Prostate gland (tissue), 2 donors: ENCODE measurements at regions not wholly inside any gene's neighbourhood (a gene's known extent, or its start where the extent isn't known, plus 50 kb on each side); places are given as distances from the start of the nearest gene placed in this dataset.

ENCODE experiments used
- DNase-seq: peaks from one replicate; pipeline ENCODE4 v3.0.0-alpha.2; 2019; ENCODE audit warnings: low spot score
- H3K27ac ChIP-seq, 2 donors: fragments of 200-600 bp; sonication (generic); 2 replicates each; pipeline ENCODE4 v1.5.1; 2017 to 2019
- H3K27me3 ChIP-seq: fragments of 200-600 bp; sonication (generic); replicated peaks from 2 replicates; pipeline ENCODE4 v1.5.1; 2019; ENCODE audit not compliant: insufficient read depth
- H3K36me3 ChIP-seq, 2 donors: fragments of 200-600 bp; sonication (generic); 1 replicate in 1 of 2; 2 replicates in 1 of 2; pipeline versions ENCODE4 v1.5.1 to v1.8.1; 2017 to 2019
- H3K4me1 ChIP-seq: fragments of 200-600 bp; sonication (generic); replicated peaks from 2 replicates; pipeline ENCODE4 v1.5.1; 2019
- H3K4me3 ChIP-seq, 2 donors: fragments of 200-600 bp; sonication (generic); 2 replicates each; pipeline ENCODE4 v1.5.1; 2017 to 2019
- H3K9me3 ChIP-seq: fragments of 200-600 bp; sonication (generic); 2 replicates; pipeline ENCODE4 v1.5.1; 2017
- POLR2A ChIP-seq: fragments of 450-650 bp; IDR thresholded peaks from one replicate; pipeline ENCODE4 v1.6.1; 2016; ENCODE audit warnings: antibody characterized with exemption, mild to moderate bottlenecking
- POLR2AphosphoS5 ChIP-seq: sonication (generic); formaldehyde crosslinking; IDR thresholded peaks from one replicate; pipeline ENCODE4 v1.6.1; 2017; ENCODE audit warnings: antibody characterized with exemption
- WGBS: methylation state at CpG from one replicate; pipeline ENCODE4 v1.1.5; 2018; 5-methylcytosine and 5-hydroxymethylcytosine counted together
- intact Hi-C: fragments of 100-400 bp; cut with DNase I; formaldehyde crosslinking; loops from one replicate; pipeline ENCODE4 v1.14.2; 2022
- TF ChIP-seq, protein P1 (sequence below), 4 experiments: fragments of 200-600 bp in 2 of 4; fragments of 450-650 bp in 2 of 4; sonication (generic) in 2 of 4; IDR thresholded peaks; 1 replicate in 3 of 4; 2 replicates in 1 of 4; pipeline ENCODE4 v1.5.1; 2016 to 2019; ENCODE audit warnings: antibody characterized with exemption in 4 of 4, mild to moderate bottlenecking in 2 of 4, moderate library complexity in 2 of 4

DNA sequence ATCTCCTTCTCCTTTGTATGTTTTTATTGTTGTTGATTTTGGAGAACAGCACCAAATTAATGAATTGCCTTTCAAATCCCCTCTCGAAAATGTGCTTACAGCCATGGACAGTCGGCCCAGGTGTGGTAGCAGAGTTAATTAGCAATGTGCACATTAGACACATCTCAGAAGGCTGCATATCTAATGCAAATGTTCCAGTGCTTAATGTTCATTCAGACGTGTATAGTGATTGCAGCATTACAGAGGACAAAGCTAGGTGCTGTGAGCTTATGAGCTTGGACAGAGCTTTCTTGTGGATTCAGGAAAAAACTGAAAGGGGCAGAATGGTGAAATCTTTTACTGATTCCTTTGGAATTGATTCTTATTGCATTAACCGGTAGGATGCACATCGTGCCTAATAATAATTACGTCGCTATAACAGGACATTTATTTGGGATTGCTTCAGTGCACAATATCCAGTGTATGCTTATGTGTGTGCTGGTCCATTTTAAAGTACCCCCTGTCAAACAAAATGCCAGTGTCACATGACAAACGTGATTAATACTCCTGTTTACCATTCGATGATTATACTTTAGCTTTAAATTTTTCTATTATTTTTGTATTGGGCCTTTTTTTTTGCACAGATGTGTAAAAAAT, 552.9 kb upstream of the EPHA5 start:
- no peaks in the 10 kb centered on the region for H3K36me3 ChIP-seq
- H3K9me3 ChIP-seq = no peaks in the 10 kb centered on the region
- no peak overlapping the region for H3K4me3 ChIP-seq
- intact Hi-C loops = no loop called here
- WGBS = 56% methylated on average over 9 of the region's 9 CpGs
- no peak for DNase-seq
- H3K4me1 ChIP-seq = no peaks in the 10 kb centered on the region
- H3K27me3 ChIP-seq = no peaks in the 10 kb centered on the region
- H3K27ac ChIP-seq = no peak overlapping the region
- TF ChIP-seq POLR2AphosphoS5 (no peak), POLR2A (no peak)
- TF ChIP-seq, protein P1, sequence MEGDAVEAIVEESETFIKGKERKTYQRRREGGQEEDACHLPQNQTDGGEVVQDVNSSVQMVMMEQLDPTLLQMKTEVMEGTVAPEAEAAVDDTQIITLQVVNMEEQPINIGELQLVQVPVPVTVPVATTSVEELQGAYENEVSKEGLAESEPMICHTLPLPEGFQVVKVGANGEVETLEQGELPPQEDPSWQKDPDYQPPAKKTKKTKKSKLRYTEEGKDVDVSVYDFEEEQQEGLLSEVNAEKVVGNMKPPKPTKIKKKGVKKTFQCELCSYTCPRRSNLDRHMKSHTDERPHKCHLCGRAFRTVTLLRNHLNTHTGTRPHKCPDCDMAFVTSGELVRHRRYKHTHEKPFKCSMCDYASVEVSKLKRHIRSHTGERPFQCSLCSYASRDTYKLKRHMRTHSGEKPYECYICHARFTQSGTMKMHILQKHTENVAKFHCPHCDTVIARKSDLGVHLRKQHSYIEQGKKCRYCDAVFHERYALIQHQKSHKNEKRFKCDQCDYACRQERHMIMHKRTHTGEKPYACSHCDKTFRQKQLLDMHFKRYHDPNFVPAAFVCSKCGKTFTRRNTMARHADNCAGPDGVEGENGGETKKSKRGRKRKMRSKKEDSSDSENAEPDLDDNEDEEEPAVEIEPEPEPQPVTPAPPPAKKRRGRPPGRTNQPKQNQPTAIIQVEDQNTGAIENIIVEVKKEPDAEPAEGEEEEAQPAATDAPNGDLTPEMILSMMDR (IDR thresholded peaks at IDR 0.05) = no peak

DNA sequence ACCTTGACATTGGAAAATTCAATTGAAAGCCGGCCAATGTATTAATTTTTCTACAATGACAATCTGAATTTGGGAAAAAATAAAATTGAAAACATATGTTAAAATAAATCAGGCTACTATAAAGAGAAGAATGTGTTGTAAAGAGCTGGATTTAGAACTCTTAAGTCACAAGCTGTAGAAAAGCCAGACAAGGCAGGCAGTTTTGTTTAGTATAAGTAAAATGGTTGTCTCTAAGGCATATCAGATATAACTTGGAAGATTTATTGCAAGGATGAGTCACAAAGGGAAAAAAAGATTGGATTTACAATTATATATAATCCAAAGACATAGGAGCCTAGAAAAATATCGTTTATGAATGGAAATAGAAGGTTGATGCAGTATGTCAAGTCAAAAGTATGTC, 549.1 kb upstream of the EPHA5 start:
- H3K4me1 ChIP-seq = no peaks in the 10 kb centered on the region
- no peaks in the 10 kb centered on the region for H3K36me3 ChIP-seq
- WGBS = 76% methylated on average over 2 of the region's 2 CpGs
- intact Hi-C loops = no loop called here
- no peak for TF ChIP-seq POLR2AphosphoS5
- TF ChIP-seq, protein P1 (IDR thresholded peaks at IDR 0.05) = no peak
- no peak for TF ChIP-seq POLR2A
- H3K27me3 ChIP-seq = no peaks in the 10 kb centered on the region
- H3K9me3 ChIP-seq = no peaks in the 10 kb centered on the region
- DNase-seq = no peak
- no peak overlapping the region for H3K4me3 ChIP-seq
- no peak overlapping the region for H3K27ac ChIP-seq

DNA sequence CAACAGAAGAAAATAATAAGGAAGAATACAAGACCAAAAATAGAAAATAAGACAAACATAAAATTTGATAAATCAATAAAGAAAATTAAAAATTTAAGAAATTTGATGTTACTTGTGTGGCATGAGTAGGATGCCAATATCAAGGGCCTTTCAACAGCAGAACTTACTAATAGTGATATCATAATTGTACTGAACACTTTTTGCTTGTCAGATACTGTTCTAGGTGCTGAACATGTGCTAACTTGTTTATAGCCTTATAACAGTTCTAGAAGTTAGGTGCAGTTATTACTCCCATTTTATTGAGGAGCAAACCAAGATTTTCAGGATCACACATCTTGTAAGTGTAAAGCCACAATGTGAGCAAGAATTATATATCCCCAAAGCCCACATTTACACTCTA, 546.0 kb upstream of the EPHA5 start:
- Histone ChIP-seq H3K9me3 (no peaks in the 10 kb centered on the region), H3K27ac (no peak overlapping the region), H3K4me1 (no peaks in the 10 kb centered on the region), H3K27me3 (no peaks in the 10 kb centered on the region), H3K36me3 (no peaks in the 10 kb centered on the region), H3K4me3 (no peak overlapping the region)
- no peak for DNase-seq
- intact Hi-C loops = no loop called here
- TF ChIP-seq POLR2AphosphoS5 (no peak), POLR2A (no peak)
- TF ChIP-seq, protein P1 (IDR thresholded peaks at IDR 0.05) = no peak

DNA sequence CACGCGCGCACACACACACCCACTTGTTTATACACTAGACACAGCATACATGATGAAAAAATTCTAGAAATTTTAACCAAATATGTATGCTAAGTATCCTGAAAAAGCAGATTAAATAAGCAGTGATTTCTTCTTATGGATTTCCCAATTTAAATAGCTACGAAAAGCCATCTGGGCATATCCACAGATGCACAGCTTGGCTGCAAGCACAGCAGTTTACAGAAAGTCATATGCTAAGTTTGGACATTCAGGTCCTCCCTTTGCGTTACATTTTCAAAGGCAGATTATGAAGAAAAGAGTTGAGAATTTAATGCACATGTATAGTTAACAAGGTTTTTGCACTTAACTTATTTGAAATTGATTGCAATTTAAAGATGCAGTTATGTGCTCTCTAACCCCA, 542.2 kb upstream of the EPHA5 start:
- Histone ChIP-seq H3K4me1 (no peaks in the 10 kb centered on the region), H3K9me3 (no peaks in the 10 kb centered on the region), H3K36me3 (no peaks in the 10 kb centered on the region), H3K27ac (no peak overlapping the region), H3K27me3 (no peaks in the 10 kb centered on the region), H3K4me3 (no peak overlapping the region)
- WGBS = 97% methylated on average over 5 of the region's 5 CpGs
- DNase-seq = no peak
- no peak for TF ChIP-seq POLR2AphosphoS5
- intact Hi-C loops = no loop called here

DNA sequence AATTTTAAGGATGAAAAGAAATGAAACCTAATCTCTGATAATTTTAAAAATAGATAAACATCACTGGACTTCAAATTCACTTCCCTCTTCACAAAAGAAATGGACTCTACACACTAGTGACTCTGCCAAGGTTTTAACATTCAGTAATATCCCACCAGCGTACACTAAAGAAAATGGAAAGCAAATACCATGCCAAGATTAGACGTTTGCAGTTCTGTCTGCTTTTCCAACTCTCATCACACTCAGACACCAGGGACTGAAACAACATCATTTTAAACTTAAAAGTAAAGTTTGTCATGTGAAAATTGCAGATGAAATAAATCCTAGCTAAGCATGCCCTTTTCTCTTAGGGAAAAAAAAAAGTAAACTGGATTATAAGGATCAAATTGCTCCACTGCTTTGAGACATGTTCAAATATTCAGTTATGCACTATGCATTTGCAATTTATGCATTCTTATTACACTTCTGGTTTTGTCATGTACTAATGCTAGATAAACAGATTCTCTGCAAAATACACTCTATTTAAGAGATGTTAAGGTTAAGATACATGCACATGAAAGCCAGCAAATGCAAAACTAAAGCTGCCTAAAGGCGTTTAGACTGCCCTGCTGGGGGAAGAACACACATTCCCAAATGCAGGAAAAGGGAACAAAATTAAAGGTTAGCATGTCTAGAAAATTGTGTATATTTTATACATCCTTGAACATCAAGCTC, 534.4 kb upstream of the EPHA5 start:
- Histone ChIP-seq H3K27ac (no peak overlapping the region), H3K27me3 (no peaks in the 10 kb centered on the region), H3K4me3 (no peak overlapping the region), H3K36me3 (no peaks in the 10 kb centered on the region), H3K9me3 (no peaks in the 10 kb centered on the region), H3K4me1 (no peaks in the 10 kb centered on the region)
- no peak for TF ChIP-seq POLR2A
- TF ChIP-seq, protein P1 (IDR thresholded peaks at IDR 0.05) = no peak
- no peak for DNase-seq
- intact Hi-C loops = no loop called here
- WGBS = 35% methylated on average over 3 of the region's 3 CpGs
